ENCODE measurements at regions not wholly inside any gene's neighbourhood (a gene's known extent, or its start where the extent isn't known, plus 50 kb on each side); places are given as distances from the start of the nearest gene placed in this dataset.

DNA sequence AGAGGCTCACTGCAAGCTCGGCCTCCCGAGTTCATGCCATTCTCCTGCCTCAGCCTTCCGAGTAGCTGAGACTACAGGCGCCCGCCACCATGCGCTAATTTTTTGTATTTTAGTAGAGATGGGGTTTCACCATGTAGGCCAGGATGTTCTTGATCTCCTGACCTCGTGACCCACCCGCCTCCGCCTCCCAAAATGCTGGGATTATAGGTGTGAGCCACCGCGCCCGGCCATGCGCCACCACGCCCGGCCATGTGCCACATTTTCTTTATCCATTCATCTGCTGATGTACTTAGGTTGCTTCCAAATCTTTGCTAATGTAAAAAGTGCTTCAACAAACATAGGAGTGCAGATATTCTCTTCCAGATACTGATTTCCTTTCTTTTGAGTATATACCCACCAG is 408.6 kb downstream of the CAAP1 start:
- TF ChIP-seq MYC (IDR thresholded peaks at IDR 0.05; ENCODE audit: low read depth, low read length) (no peak), CTCF (IDR thresholded peaks at IDR 0.05; ENCODE audit: low read depth, low read length) (no peak), POLR2A (IDR thresholded peaks at IDR 0.05; ENCODE audit: extremely low read depth, insufficient read length) (no peak)
- TF ChIP-seq, protein P1, sequence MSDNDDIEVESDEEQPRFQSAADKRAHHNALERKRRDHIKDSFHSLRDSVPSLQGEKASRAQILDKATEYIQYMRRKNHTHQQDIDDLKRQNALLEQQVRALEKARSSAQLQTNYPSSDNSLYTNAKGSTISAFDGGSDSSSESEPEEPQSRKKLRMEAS (IDR thresholded peaks at IDR 0.05; ENCODE audit: low read depth, low read length), result no peak
- DNase-seq (ENCODE audit: low read depth), result no peak
- H3K4me3 ChIP-seq (ENCODE audit: low read depth, low read length), result no peak overlapping the region

DNA sequence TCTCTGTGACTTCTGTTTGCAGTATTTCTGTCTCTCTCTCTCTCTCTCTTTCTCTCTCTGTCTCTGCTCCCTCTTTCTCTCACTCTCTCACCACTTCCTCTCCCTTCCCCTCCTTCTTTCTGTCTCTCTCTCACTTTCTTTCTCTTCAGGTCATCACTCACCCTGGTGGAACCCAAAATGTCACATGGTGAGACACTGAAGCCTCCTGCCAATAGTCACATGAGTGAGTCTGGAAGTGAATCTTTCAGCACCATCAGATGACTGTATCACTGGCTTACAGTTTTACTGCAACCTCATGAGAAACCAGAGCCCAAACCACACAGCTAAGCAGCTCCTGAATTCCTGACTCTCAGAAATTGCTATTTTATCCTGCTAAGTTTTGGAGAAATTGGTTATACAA is 414.6 kb downstream of the CAAP1 start:
- DNase-seq (ENCODE audit: low read depth), result no peak
- TF ChIP-seq MYC (IDR thresholded peaks at IDR 0.05; ENCODE audit: low read depth, low read length), result no peak
- TF ChIP-seq CTCF (IDR thresholded peaks at IDR 0.05; ENCODE audit: low read depth, low read length), result no peak
- TF ChIP-seq, protein P1 (IDR thresholded peaks at IDR 0.05; ENCODE audit: low read depth, low read length), result no peak
- TF ChIP-seq POLR2A (IDR thresholded peaks at IDR 0.05; ENCODE audit: extremely low read depth, insufficient read length), result no peak

DNA sequence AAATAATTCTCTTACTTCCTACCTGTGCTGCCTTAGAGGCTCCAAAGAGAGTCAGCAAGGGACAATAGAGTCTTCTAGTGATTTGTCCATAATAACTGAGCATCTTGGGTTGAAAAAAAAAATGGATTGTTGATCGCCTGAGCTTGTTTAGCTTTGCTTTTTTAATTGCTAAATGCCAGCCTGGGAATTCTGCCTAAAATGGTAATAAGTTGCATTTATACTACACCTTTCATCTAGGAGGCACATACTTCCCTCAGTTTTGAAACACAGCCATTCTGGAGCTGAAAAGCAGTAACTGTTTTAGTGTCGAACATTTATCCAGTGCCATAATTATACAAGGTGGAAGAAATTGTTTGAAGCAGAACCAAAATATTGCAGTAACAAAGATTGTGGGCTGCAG is 421.3 kb downstream of the CAAP1 start:
- H3K4me3 ChIP-seq (ENCODE audit: low read depth, low read length), result no peak overlapping the region
- no peak for DNase-seq (ENCODE audit: low read depth)
- no peak for TF ChIP-seq CTCF (IDR thresholded peaks at IDR 0.05; ENCODE audit: low read depth, low read length)
- TF ChIP-seq, protein P1 (IDR thresholded peaks at IDR 0.05; ENCODE audit: low read depth, low read length), result no peak
- TF ChIP-seq MYC (IDR thresholded peaks at IDR 0.05; ENCODE audit: low read depth, low read length), result no peak
- TF ChIP-seq POLR2A (IDR thresholded peaks at IDR 0.05; ENCODE audit: extremely low read depth, insufficient read length), result no peak

More for the DNA sequence above, 414.6 kb downstream of the CAAP1 start:
- H3K4me3 ChIP-seq (ENCODE audit: low read depth, low read length), result no peak overlapping the region

DNA sequence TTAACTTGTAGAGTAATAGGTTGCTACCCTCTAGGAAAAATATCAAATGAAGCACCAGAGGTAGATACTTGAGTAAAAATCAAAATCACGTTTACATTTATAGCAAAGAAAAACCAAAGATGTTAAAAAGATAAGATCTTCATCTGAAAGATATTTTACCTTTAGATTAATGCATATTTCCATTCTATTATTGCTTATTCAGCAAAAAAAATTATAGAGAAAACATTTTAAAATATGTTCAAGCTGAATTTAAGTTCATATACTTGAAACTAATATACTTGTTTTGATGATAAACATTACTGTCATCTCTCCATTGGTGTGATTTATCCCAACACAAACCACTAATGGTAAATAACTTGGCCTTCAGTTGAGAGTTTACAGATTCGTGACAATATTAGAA is 422.3 kb downstream of the CAAP1 start:
- no peak for DNase-seq (ENCODE audit: low read depth)
- H3K4me3 ChIP-seq (ENCODE audit: low read depth, low read length), result no peak overlapping the region
- TF ChIP-seq MYC (IDR thresholded peaks at IDR 0.05; ENCODE audit: low read depth, low read length), result no peak
- TF ChIP-seq POLR2A (IDR thresholded peaks at IDR 0.05; ENCODE audit: extremely low read depth, insufficient read length), result no peak
- no peak for TF ChIP-seq CTCF (IDR thresholded peaks at IDR 0.05; ENCODE audit: low read depth, low read length)
- TF ChIP-seq, protein P1 (IDR thresholded peaks at IDR 0.05; ENCODE audit: low read depth, low read length), result no peak

DNA sequence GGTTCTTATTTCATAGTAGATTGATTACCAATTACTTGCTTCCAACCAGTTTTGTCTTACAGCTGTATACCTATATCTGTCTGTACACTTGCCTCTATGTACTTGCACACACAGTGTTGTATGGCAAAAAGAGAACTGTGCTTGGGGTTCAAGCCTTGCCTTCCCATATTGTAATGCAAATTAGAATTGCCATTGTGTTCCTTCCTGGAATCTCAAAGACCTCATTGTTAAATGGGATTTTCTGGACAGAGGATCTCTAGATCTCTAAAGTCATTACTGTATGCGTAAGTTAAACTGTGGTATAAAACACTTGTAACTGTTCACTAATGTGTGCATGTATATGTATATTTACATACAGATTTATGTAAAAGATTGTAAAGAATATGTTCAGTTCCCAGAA is 428.8 kb downstream of the CAAP1 start:
- no peak for DNase-seq (ENCODE audit: low read depth)
- no peak for TF ChIP-seq POLR2A (IDR thresholded peaks at IDR 0.05; ENCODE audit: extremely low read depth, insufficient read length)
- TF ChIP-seq, protein P1 (IDR thresholded peaks at IDR 0.05; ENCODE audit: low read depth, low read length), result no peak
- TF ChIP-seq MYC (IDR thresholded peaks at IDR 0.05; ENCODE audit: low read depth, low read length), result no peak
- TF ChIP-seq CTCF (IDR thresholded peaks at IDR 0.05; ENCODE audit: low read depth, low read length), result no peak
- H3K4me3 ChIP-seq (ENCODE audit: low read depth, low read length), result no peak overlapping the region

DNA sequence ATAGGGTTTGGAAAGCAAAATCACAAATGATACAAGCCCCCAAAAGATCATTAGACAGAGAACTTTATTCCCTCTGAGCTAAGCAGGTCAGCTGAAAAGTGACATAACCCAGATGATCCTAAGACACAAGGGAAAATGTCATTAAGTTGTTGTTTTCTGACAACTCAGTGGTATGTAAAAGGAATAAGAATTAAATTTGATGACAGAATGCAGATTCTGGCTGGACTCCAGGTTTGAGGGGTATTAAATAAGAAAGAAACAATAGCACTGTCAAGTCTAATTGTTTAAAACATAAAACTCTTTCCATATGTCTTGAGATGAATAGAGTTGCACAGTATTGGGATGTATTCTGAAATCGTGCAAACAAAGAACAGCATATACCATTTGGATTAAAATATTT is 429.9 kb downstream of the CAAP1 start:
- DNase-seq (ENCODE audit: low read depth), result no peak
- H3K4me3 ChIP-seq (ENCODE audit: low read depth, low read length), result no peak overlapping the region
- TF ChIP-seq CTCF (IDR thresholded peaks at IDR 0.05; ENCODE audit: low read depth, low read length), result no peak
- no peak for TF ChIP-seq POLR2A (IDR thresholded peaks at IDR 0.05; ENCODE audit: extremely low read depth, insufficient read length)
- TF ChIP-seq, protein P1 (IDR thresholded peaks at IDR 0.05; ENCODE audit: low read depth, low read length), result no peak
- TF ChIP-seq MYC (IDR thresholded peaks at IDR 0.05; ENCODE audit: low read depth, low read length), result no peak
